Hepatocyte (in vitro differentiated cells): ENCODE measurements at regions not wholly inside any gene's neighbourhood (a gene's known extent, or its start where the extent isn't known, plus 50 kb on each side); places are given as distances from the start of the nearest gene placed in this dataset.

Experiments used
- DNase-seq: peaks from one replicate; pipeline ENCODE4 v3.0.0-alpha.2; 2016; ENCODE audit warnings: low spot score
- H2AFZ ChIP-seq: fragments of 200-600 bp; sonication (generic); 2 replicates; pipeline ENCODE4 v1.6.0; 2016; ENCODE audit warnings: antibody characterized with exemption, mild to moderate bottlenecking
- H3K27ac ChIP-seq: fragments of 200-600 bp; sonication (generic); 2 replicates; pipeline ENCODE4 v1.5.1; 2016; ENCODE audit warnings: mild to moderate bottlenecking
- H3K27me3 ChIP-seq: fragments of 200-600 bp; sonication (generic); 2 replicates; pipeline ENCODE4 v1.6.1; 2016
- H3K36me3 ChIP-seq: fragments of 200-600 bp; sonication (generic); replicated peaks from 2 replicates; pipeline ENCODE4 v1.5.1; 2016; ENCODE audit warnings: low read depth; ENCODE audit not compliant: insufficient read depth
- H3K4me1 ChIP-seq: fragments of 200-600 bp; sonication (generic); 2 replicates; pipeline ENCODE4 v1.5.1; 2016; ENCODE audit warnings: mild to moderate bottlenecking, moderate library complexity; ENCODE audit not compliant: insufficient read depth
- H3K4me2 ChIP-seq: fragments of 200-600 bp; sonication (generic); 2 replicates; pipeline ENCODE4 v1.6.0; 2016
- H3K4me3 ChIP-seq: fragments of 200-600 bp; sonication (generic); 2 replicates; pipeline ENCODE4 v1.5.1; 2016; ENCODE audit warnings: mild to moderate bottlenecking
- H3K79me2 ChIP-seq: fragments of 200-600 bp; sonication (generic); 2 replicates; pipeline ENCODE4 v1.6.0; 2017; ENCODE audit warnings: mild to moderate bottlenecking
- H3K9me2 ChIP-seq: fragments of 200-600 bp; sonication (generic); replicated peaks from 2 replicates; pipeline ENCODE4 v1.6.0; 2017; ENCODE audit warnings: mild to moderate bottlenecking; ENCODE audit not compliant: insufficient read depth
- H3K9me3 ChIP-seq: fragments of 200-600 bp; sonication (generic); 2 replicates; pipeline ENCODE4 v1.5.1; 2016; ENCODE audit warnings: low read depth, mild to moderate bottlenecking
- H4K20me1 ChIP-seq: fragments of 200-600 bp; sonication (generic); 2 replicates; pipeline ENCODE4 v1.6.0; 2016; ENCODE audit warnings: mild to moderate bottlenecking; ENCODE audit not compliant: insufficient read depth, poor library complexity, severe bottlenecking
- CTCF ChIP-seq: fragments of 200-600 bp; sonication (generic); IDR thresholded peaks from 2 replicates; pipeline ENCODE4 v1.5.1; 2016; ENCODE audit warnings: antibody characterized with exemption, mild to moderate bottlenecking; ENCODE audit not compliant: poor library complexity
- EZH2 ChIP-seq: fragments of 200-600 bp; sonication (generic); IDR thresholded peaks from 2 replicates; pipeline ENCODE4 v1.6.1; 2016; ENCODE audit warnings: antibody characterized with exemption, mild to moderate bottlenecking, borderline replicate concordance
- EZH2phosphoT487 ChIP-seq: fragments of 200-600 bp; sonication (generic); IDR thresholded peaks from one replicate; pipeline ENCODE4 v1.6.1; 2018; ENCODE audit warnings: antibody characterized with exemption, mild to moderate bottlenecking, low read depth, moderate library complexity; ENCODE audit not compliant: unreplicated experiment, severe bottlenecking
- WGBS: methylation state at CpG from one replicate; pipeline ENCODE4 v1.1.6; 2016; ENCODE audit warnings: low lambda C conversion rate; ENCODE audit errors: missing lambda C conversion rate; 5-methylcytosine and 5-hydroxymethylcytosine counted together

- no peaks in the 10 kb centered on the region for H3K79me2 ChIP-seq
- H3K27ac ChIP-seq: no peak overlapping the region
- no peak for TF ChIP-seq CTCF
- no peak for TF ChIP-seq EZH2phosphoT487
- no peak for TF ChIP-seq EZH2
- no peak for DNase-seq
- H2AFZ ChIP-seq: no peak overlapping the region
- H3K4me1 ChIP-seq: peaks cover 18% of the 10 kb centered on the region
- no peak overlapping the region for H3K4me3 ChIP-seq
- no peaks in the 10 kb centered on the region for H3K9me3 ChIP-seq
- 69% methylated on average over 11 of the region's 11 CpGs for WGBS
- no peaks in the 10 kb centered on the region for H3K36me3 ChIP-seq
- peaks cover 12% of the 10 kb centered on the region for H3K27me3 ChIP-seq
- no peaks in the 10 kb centered on the region for H3K9me2 ChIP-seq
- H3K4me2 ChIP-seq: peak overlapping the region; percentile 43
- no peaks in the 10 kb centered on the region for H4K20me1 ChIP-seq
Measured at GRCh38 chr16:54460263-54460860, 173.8 kb upstream of the IRX3 start.

DNA sequence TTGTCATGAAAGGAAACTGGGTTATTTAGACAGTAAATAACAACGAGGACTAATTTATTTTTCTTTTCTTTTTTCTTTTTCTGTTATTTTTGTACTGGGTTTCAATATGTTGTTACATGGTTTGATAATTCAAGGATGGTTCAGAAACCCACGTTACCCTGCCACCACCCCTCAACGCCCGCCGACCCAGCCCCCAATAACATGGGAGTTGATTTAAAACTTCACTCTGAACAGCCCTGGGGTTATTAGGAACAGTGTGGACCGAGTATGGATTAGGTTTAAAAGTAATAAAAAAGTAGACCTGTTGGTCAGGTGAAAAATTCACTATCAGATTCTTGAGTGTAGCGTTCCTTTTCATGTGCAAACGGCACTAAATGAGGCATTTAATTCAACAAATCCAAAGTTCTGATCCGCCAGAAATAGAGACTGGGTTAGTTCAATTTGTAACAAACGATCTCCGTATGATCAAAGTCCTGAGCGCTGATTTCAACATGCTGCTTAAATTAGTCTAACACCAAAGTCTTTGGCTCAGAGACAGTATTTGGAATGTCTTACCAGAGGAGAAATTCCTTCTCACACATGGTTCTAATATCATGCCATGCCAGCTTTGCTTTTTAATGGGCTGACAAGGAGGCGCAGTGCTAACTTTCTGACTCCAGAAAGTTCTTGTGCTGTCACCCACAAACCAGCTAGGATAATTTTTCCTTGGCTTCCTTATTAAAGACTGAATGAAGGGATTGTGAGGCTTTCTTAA lies 173.1 kb upstream of the IRX3 start:
- Histone ChIP-seq H4K20me1 (no peaks in the 10 kb centered on the region), H3K4me2 (peak overlapping the region; percentile 43), H3K9me3 (no peaks in the 10 kb centered on the region), H3K4me1 (peaks cover 20% of the 10 kb centered on the region), H3K4me3 (no peak overlapping the region), H3K79me2 (no peaks in the 10 kb centered on the region), H3K36me3 (no peaks in the 10 kb centered on the region), H2AFZ (no peak overlapping the region), H3K27ac (no peak overlapping the region), H3K27me3 (peaks cover 12% of the 10 kb centered on the region), H3K9me2 (no peaks in the 10 kb centered on the region)
- no peak for DNase-seq
- TF ChIP-seq EZH2 (no peak), EZH2phosphoT487 (no peak), CTCF (no peak)
- 51% methylated on average over 13 of the region's 13 CpGs for WGBS

- no peak overlapping the region for H3K4me2 ChIP-seq
- TF ChIP-seq EZH2 (no peak), EZH2phosphoT487 (no peak), CTCF (no peak)
- H4K20me1 ChIP-seq: no peaks in the 10 kb centered on the region
- no peak for DNase-seq
- no peaks in the 10 kb centered on the region for H3K79me2 ChIP-seq
- H3K36me3 ChIP-seq: no peaks in the 10 kb centered on the region
- H3K9me2 ChIP-seq: no peaks in the 10 kb centered on the region
- no peak overlapping the region for H3K27ac ChIP-seq
- peaks cover 20% of the 10 kb centered on the region for H3K4me1 ChIP-seq
- H3K9me3 ChIP-seq: no peaks in the 10 kb centered on the region
- H3K27me3 ChIP-seq: peaks cover 12% of the 10 kb centered on the region
- H3K4me3 ChIP-seq: no peak overlapping the region
- WGBS: 67% methylated on average over 1 of the region's 1 CpG
- H2AFZ ChIP-seq: no peak overlapping the region
Measured at GRCh38 chr16:54458923-54459322, 172.3 kb upstream of the IRX3 start.
